Spinal cord (tissue), 9 donors: ENCODE measurements at regions not wholly inside any gene's neighbourhood (a gene's known extent, or its start where the extent isn't known, plus 50 kb on each side); places are given as distances from the start of the nearest gene placed in this dataset.
A peak's percentile ranks its signal among the peaks of the same experiment; 100 is the strongest.

ENCODE experiments used
- DNase-seq, 6 donors: peaks; one replicate each; pipeline versions ENCODE4 v3.0.0 to v3.0.0-alpha.2; 2013 to 2015; ENCODE audit warnings: low spot score in 6 of 6, low read depth in 4 of 6
- H3K27ac ChIP-seq: one replicate; pipeline ENCODE4 v1.5.1; 2013; ENCODE audit warnings: low read depth, low read length, control low read depth
- H3K27me3 ChIP-seq: one replicate; pipeline ENCODE4 v1.6.1; 2013; ENCODE audit warnings: low read length; ENCODE audit not compliant: control insufficient read depth, insufficient read depth
- H3K36me3 ChIP-seq: one replicate; pipeline ENCODE4 v1.6.1; 2013; ENCODE audit warnings: low read length; ENCODE audit not compliant: control insufficient read depth, insufficient read depth
- H3K4me1 ChIP-seq: one replicate; pipeline ENCODE4 v1.6.1; 2013; ENCODE audit warnings: low read length; ENCODE audit not compliant: control insufficient read depth, insufficient read depth
- H3K4me3 ChIP-seq: one replicate; pipeline ENCODE4 v1.5.1; 2013; ENCODE audit warnings: low read depth, low read length, control low read depth
- H3K9me3 ChIP-seq: one replicate; pipeline ENCODE4 v1.6.1; 2013; ENCODE audit warnings: low read length; ENCODE audit not compliant: control insufficient read depth, insufficient read depth
- WGBS: methylation state at CpG from one replicate; pipeline ENCODE4 v1.1.5; 2013; ENCODE audit warnings: missing lambda C conversion rate; ENCODE audit not compliant: insufficient coverage; 5-methylcytosine and 5-hydroxymethylcytosine counted together
- donor health status: healthy.

GRCh38 chr6:43963877-43964658 lies 163.2 kb downstream of the MRPL14 start:
- no peak overlapping the region for H3K4me3 ChIP-seq
- DNase-seq: no peak
- H3K36me3 ChIP-seq: no peaks in the 10 kb centered on the region
- H3K27me3 ChIP-seq: no peaks in the 10 kb centered on the region
- no peak overlapping the region for H3K27ac ChIP-seq
- WGBS: 69% methylated on average over 4 of the region's 6 CpGs
- H3K9me3 ChIP-seq: no peaks in the 10 kb centered on the region
- peaks cover 6% of the 10 kb centered on the region for H3K4me1 ChIP-seq

GRCh38 chr6:43963203-43963602 lies 164.0 kb downstream of the MRPL14 start:
- Histone ChIP-seq H3K27ac (no peak overlapping the region), H3K36me3 (no peaks in the 10 kb centered on the region), H3K4me1 (peaks cover 2% of the 10 kb centered on the region), H3K27me3 (no peaks in the 10 kb centered on the region), H3K4me3 (no peak overlapping the region), H3K9me3 (no peaks in the 10 kb centered on the region)
- WGBS: no CpG with 5 or more reads among the region's 1 CpG
- no peak for DNase-seq

- WGBS: no CpG with 5 or more reads among the region's 5 CpGs
- Histone ChIP-seq H3K27me3 (no peaks in the 10 kb centered on the region), H3K9me3 (no peaks in the 10 kb centered on the region), H3K4me3 (no peak overlapping the region), H3K36me3 (no peaks in the 10 kb centered on the region), H3K4me1 (no peaks in the 10 kb centered on the region), H3K27ac (no peak overlapping the region)
- DNase-seq: no peak
Observed at GRCh38 chr6:43962458-43962857, 164.8 kb downstream of the MRPL14 start.

GRCh38 chr6:43957273-43957672 lies 170.0 kb downstream of the MRPL14 start:
- Histone ChIP-seq H3K27me3 (no peaks in the 10 kb centered on the region), H3K4me1 (peaks cover 7% of the 10 kb centered on the region), H3K4me3 (no peak overlapping the region), H3K36me3 (no peaks in the 10 kb centered on the region), H3K27ac (no peak overlapping the region), H3K9me3 (no peaks in the 10 kb centered on the region)
- no CpG with 5 or more reads among the region's 3 CpGs for WGBS
- no peak for DNase-seq

GRCh38 chr6:43956478-43956877 lies 170.8 kb downstream of the MRPL14 start:
- H3K27me3 ChIP-seq: no peaks in the 10 kb centered on the region
- H3K27ac ChIP-seq: no peak overlapping the region
- H3K36me3 ChIP-seq: no peaks in the 10 kb centered on the region
- peaks cover 9% of the 10 kb centered on the region for H3K4me1 ChIP-seq
- no peak for DNase-seq
- H3K4me3 ChIP-seq: no peak overlapping the region
- no peaks in the 10 kb centered on the region for H3K9me3 ChIP-seq
- no CpG with 5 or more reads among the region's 3 CpGs for WGBS

GRCh38 chr6:43954311-43955131 lies 172.7 kb downstream of the MRPL14 start:
- DNase-seq: no peak
- H3K4me3 ChIP-seq: no peak overlapping the region
- H3K4me1 ChIP-seq: peaks cover 9% of the 10 kb centered on the region
- H3K27me3 ChIP-seq: no peaks in the 10 kb centered on the region
- 77% methylated on average over 9 of the region's 12 CpGs for WGBS
- H3K9me3 ChIP-seq: no peaks in the 10 kb centered on the region
- H3K27ac ChIP-seq: no peak overlapping the region
- no peaks in the 10 kb centered on the region for H3K36me3 ChIP-seq

GRCh38 chr6:43953794-43954310 lies 173.4 kb downstream of the MRPL14 start:
- no peaks in the 10 kb centered on the region for H3K9me3 ChIP-seq
- WGBS: 45% methylated on average over 8 of the region's 8 CpGs
- no peaks in the 10 kb centered on the region for H3K36me3 ChIP-seq
- peaks cover 9% of the 10 kb centered on the region for H3K4me1 ChIP-seq
- DNase-seq: peak in 2 of 6 donors; percentile 8 to 25
- no peak overlapping the region for H3K4me3 ChIP-seq
- H3K27ac ChIP-seq: no peak overlapping the region
- H3K27me3 ChIP-seq: no peaks in the 10 kb centered on the region

GRCh38 chr6:43953256-43953655 lies 174.0 kb downstream of the MRPL14 start:
- no peak for DNase-seq
- 100% methylated on average over 1 of the region's 2 CpGs for whole genome bisulfite sequencing

GRCh38 chr6:43952746-43953145 lies 174.5 kb downstream of the MRPL14 start:
- Histone ChIP-seq H3K27me3 (no peaks in the 10 kb centered on the region), H3K4me1 (peaks cover 9% of the 10 kb centered on the region), H3K27ac (no peak overlapping the region), H3K4me3 (no peak overlapping the region), H3K9me3 (no peaks in the 10 kb centered on the region), H3K36me3 (no peaks in the 10 kb centered on the region)
- WGBS: 82% methylated on average over 1 of the region's 1 CpG
- DNase-seq: no peak

More at GRCh38 chr6:43953256-43953655, 174.0 kb downstream of the MRPL14 start:
- Histone ChIP-seq H3K36me3 (no peaks in the 10 kb centered on the region), H3K27ac (no peak overlapping the region), H3K27me3 (no peaks in the 10 kb centered on the region), H3K4me1 (peaks cover 9% of the 10 kb centered on the region), H3K9me3 (no peaks in the 10 kb centered on the region), H3K4me3 (no peak overlapping the region)
